HepG2 (cell line): ENCODE measurements at regions not wholly inside any gene's neighbourhood (a gene's known extent, or its start where the extent isn't known, plus 50 kb on each side); places are given as distances from the start of the nearest gene placed in this dataset.

ENCODE experiments used
- ATAC-seq: fragments of 200-7000 bp; cut with Tn5 transposase; 3 replicates; pipeline ENCODE4 v1.9.1; 2020; ENCODE audit warnings: mild to moderate bottlenecking, moderate library complexity
- BruUV-seq: library from RNA; stranded (reverse); fragments of 400-500 nt; replicated peaks from 2 replicates; lab custom pipeline; 2021; lab: Mats Ljungman, UMichigan
- CTCF ChIA-PET: fragments of 300-600 bp; formaldehyde crosslinking; extraction: SDS; loops from one replicate; lab custom pipeline; 2021; ENCODE audit warnings: low total read pairs, inconsistent platforms, low intra/inter-chr PET ratio; lab: Yijun Ruan, JAX
- POLR2A ChIA-PET: fragments of 350-600 bp; sonication (Branson Sonifier 250); formaldehyde crosslinking; loops from one replicate; lab custom pipeline; 2020; ENCODE audit warnings: antibody characterized with exemption, inconsistent platforms; lab: Yijun Ruan, JAX
- DNase-seq: peaks from one replicate; pipeline ENCODE4 v3.0.0-alpha.2; 2015; ENCODE audit warnings: low spot score
- FAIRE-seq: peaks from 3 replicates; lab custom pipeline; 2011; peaks lifted over from hg19 to GRCh38; lab: Jason Lieb, UNC
- H2AFZ ChIP-seq: one replicate; pipeline ENCODE4 v1.6.1; 2011; ENCODE audit warnings: low read length, inconsistent platforms
- H3K27ac ChIP-seq: fragments of 300-600 bp; 3 replicates; pipeline ENCODE4 v1.8.0; 2011; ENCODE audit warnings: mixed run types, mild to moderate bottlenecking, mixed read lengths, low read length, inconsistent platforms; ENCODE audit not compliant: insufficient read depth; ENCODE audit errors: extremely low read length
- H3K27me3 ChIP-seq, 2 experiments: fragments of 200-600 bp in 1 of 2; 2 replicates in 1 of 2; 3 replicates in 1 of 2; pipeline versions ENCODE4 v1.6.0 to v1.8.0; 2011; ENCODE audit warnings: low read length in 2 of 2, mild to moderate bottlenecking in 2 of 2, moderate library complexity in 2 of 2, inconsistent platforms in 1 of 2; ENCODE audit not compliant: insufficient read depth in 2 of 2, control insufficient read depth in 1 of 2
- H3K36me3 ChIP-seq, 2 experiments: fragments of 200-600 bp in 1 of 2; replicated peaks in 1 of 2; 2 replicates in 1 of 2; 3 replicates in 1 of 2; pipeline versions ENCODE4 v1.5.1 to v1.8.0; 2011; ENCODE audit warnings: low read length in 2 of 2, inconsistent platforms in 1 of 2; ENCODE audit not compliant: insufficient read depth in 2 of 2, control insufficient read depth in 1 of 2
- H3K4me1 ChIP-seq: 2 replicates; pipeline ENCODE4 v1.5.1; 2012; ENCODE audit warnings: low read length, inconsistent platforms; ENCODE audit not compliant: insufficient read depth
- H3K4me2 ChIP-seq: 2 replicates; pipeline ENCODE4 v1.6.0; 2011; ENCODE audit warnings: low read depth, low read length, inconsistent platforms
- H3K4me3 ChIP-seq, 3 experiments: fragments of 200-600 bp in 1 of 3; sonication (generic), shearing (Covaris generic) in 1 of 3; replicated peaks in 1 of 3; 2 replicates each; pipeline ENCODE4 v1.5.1; 2011 to 2016; ENCODE audit warnings: low read length in 3 of 3, inconsistent platforms in 2 of 3, low read depth in 2 of 3, mild to moderate bottlenecking in 2 of 3, control low read depth in 1 of 3, mixed read lengths in 1 of 3; ENCODE audit not compliant: insufficient read depth in 1 of 3
- H3K79me2 ChIP-seq: one replicate; pipeline ENCODE4 v1.6.1; 2011; ENCODE audit warnings: low read length, inconsistent platforms; ENCODE audit not compliant: insufficient read depth
- H3K9ac ChIP-seq: 2 replicates; pipeline ENCODE4 v1.6.0; 2011; ENCODE audit warnings: mild to moderate bottlenecking, low read depth, low read length, inconsistent platforms; ENCODE audit not compliant: insufficient read depth
- H3K9me3 ChIP-seq: 2 replicates; pipeline ENCODE4 v1.5.1; 2012; ENCODE audit warnings: mild to moderate bottlenecking, low read length
- H4K20me1 ChIP-seq: 2 replicates; pipeline ENCODE4 v1.6.0; 2011; ENCODE audit warnings: inconsistent platforms, mild to moderate bottlenecking, low read length, moderate library complexity; ENCODE audit not compliant: insufficient read depth
- GZF1 ChIP-seq: sonication (generic); formaldehyde crosslinking; IDR thresholded peaks from 2 replicates; pipeline ENCODE4 v1.5.1; 2020; ENCODE audit warnings: mild to moderate bottlenecking, missing genetic modification reagents
- MED8 ChIP-seq: sonication (generic); formaldehyde crosslinking; IDR thresholded peaks from 2 replicates; pipeline ENCODE4 v1.8.1; 2023; ENCODE audit warnings: mild to moderate bottlenecking, missing genetic modification reagents; ENCODE audit not compliant: insufficient replicate concordance
- ZNF260 ChIP-seq: sonication (generic); formaldehyde crosslinking; IDR thresholded peaks from 2 replicates; pipeline ENCODE4 v1.4.0; 2020; ENCODE audit warnings: missing genetic modification reagents, low read depth, mild to moderate bottlenecking, borderline replicate concordance
- ZNF333 ChIP-seq: sonication (generic); formaldehyde crosslinking; IDR thresholded peaks from 2 replicates; pipeline ENCODE4 v1.4.0; 2020; ENCODE audit warnings: mild to moderate bottlenecking, missing genetic modification reagents, borderline replicate concordance
- ZNF557 ChIP-seq: sonication (generic); formaldehyde crosslinking; IDR thresholded peaks from 2 replicates; pipeline ENCODE4 v1.4.0; 2020; ENCODE audit warnings: missing genetic modification reagents
- ZNF589 ChIP-seq: sonication (generic); formaldehyde crosslinking; conservative IDR thresholded peaks from 2 replicates; pipeline ENCODE4 v1.8.0; 2022; ENCODE audit warnings: mild to moderate bottlenecking, moderate library complexity, missing genetic modification reagents
- WGBS: methylation state at CpG from one replicate; pipeline ENCODE4 v1.1.6; 2017; ENCODE audit warnings: low lambda C conversion rate; 5-methylcytosine and 5-hydroxymethylcytosine counted together
- in situ Hi-C: cut with HindIII; loops from 2 replicates; pipeline ENCODE4 v1.10.0; 2017; ENCODE audit warnings: low pct_unique_long_range_greater_than_20kb; ENCODE audit not compliant: extremely low pct_ligation_motif_present
- intact Hi-C: fragments of 100-400 bp; cut with micrococcal nuclease; formaldehyde crosslinking; loops from one replicate; pipeline ENCODE4 v1.10.0; 2022; ENCODE audit not compliant: unreplicated experiment
- TF ChIP-seq, protein P1 (sequence below): IDR thresholded peaks from 2 replicates; pipeline ENCODE4 v1.6.1; 2016; ENCODE audit warnings: missing genetic modification reagents, missing compliant biosample characterization
- TF ChIP-seq, protein P2 (sequence below): sonication (generic); formaldehyde crosslinking; IDR thresholded peaks from 2 replicates; pipeline ENCODE4 v1.8.0; 2022; ENCODE audit warnings: mild to moderate bottlenecking, missing genetic modification reagents, borderline replicate concordance
- TF ChIP-seq, protein P3 (sequence below): IDR thresholded peaks from 2 replicates; pipeline ENCODE4 v1.6.1; 2016; ENCODE audit warnings: missing compliant biosample characterization, missing genetic modification reagents, borderline replicate concordance
- TF ChIP-seq, protein P4 (sequence below), 2 experiments: sonication (generic) in 1 of 2; formaldehyde crosslinking in 1 of 2; IDR thresholded peaks; 2 replicates each; pipeline versions ENCODE4 v1.5.1 to v1.6.1; 2011 to 2020; ENCODE audit warnings: borderline replicate concordance in 1 of 2, low read depth in 1 of 2, low read length in 1 of 2, mild to moderate bottlenecking in 1 of 2, missing genetic modification reagents in 1 of 2, moderate library complexity in 1 of 2
- TF ChIP-seq, protein P5 (sequence below): sonication (generic); formaldehyde crosslinking; IDR thresholded peaks from 2 replicates; pipeline ENCODE4 v1.4.0; 2020; ENCODE audit warnings: low read depth, missing genetic modification reagents

DNA sequence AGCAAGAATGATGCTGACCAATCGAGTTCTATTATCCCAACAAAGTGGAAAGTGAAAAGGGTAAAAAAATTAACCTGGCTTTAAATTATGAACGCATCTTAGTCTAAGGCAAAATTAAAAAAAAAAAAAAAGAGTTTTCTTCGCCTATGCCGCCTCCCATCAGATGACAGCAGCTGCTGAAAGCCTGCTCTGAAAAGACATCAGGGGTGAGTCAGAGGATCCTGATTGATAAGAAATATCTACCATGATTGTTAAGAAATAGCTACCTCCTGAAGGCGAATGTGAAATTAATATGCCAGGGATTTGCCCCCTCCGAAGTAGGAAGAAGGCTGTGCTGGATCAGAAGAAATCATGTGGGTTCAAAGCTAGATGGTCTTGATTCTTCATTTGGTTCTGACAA, 216.8 kb upstream of the C1orf87 start:
- no peak overlapping the region for H2AFZ ChIP-seq
- no peaks in the 10 kb centered on the region for H3K36me3 ChIP-seq
- BruUV-seq, result no TSS peak
- intact Hi-C loops (no loop called here), in situ Hi-C loops (no loop called here)
- no peaks in the 10 kb centered on the region for H3K4me1 ChIP-seq
- DNase-seq (no peak), FAIRE-seq (no peak), ATAC-seq (no peak)
- no peak overlapping the region for H3K4me3 ChIP-seq
- no peaks in the 10 kb centered on the region for H3K9me3 ChIP-seq
- 33% methylated on average over 6 of the region's 6 CpGs for WGBS
- no peak overlapping the region for H3K4me2 ChIP-seq
- H3K9ac ChIP-seq, result no peak overlapping the region
- TF ChIP-seq, protein P1, sequence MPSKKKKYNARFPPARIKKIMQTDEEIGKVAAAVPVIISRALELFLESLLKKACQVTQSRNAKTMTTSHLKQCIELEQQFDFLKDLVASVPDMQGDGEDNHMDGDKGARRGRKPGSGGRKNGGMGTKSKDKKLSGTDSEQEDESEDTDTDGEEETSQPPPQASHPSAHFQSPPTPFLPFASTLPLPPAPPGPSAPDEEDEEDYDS (CRISPR knock-in tag), result no peak
- TF ChIP-seq ZNF260 (CRISPR knock-in tag) (no peak), ZNF333 (CRISPR knock-in tag) (no peak), ZNF589 (CRISPR knock-in tag) (no peak), GZF1 (CRISPR knock-in tag) (no peak), ZNF557 (no peak), MED8 (CRISPR knock-in tag) (no peak)
- TF ChIP-seq, protein P2, sequence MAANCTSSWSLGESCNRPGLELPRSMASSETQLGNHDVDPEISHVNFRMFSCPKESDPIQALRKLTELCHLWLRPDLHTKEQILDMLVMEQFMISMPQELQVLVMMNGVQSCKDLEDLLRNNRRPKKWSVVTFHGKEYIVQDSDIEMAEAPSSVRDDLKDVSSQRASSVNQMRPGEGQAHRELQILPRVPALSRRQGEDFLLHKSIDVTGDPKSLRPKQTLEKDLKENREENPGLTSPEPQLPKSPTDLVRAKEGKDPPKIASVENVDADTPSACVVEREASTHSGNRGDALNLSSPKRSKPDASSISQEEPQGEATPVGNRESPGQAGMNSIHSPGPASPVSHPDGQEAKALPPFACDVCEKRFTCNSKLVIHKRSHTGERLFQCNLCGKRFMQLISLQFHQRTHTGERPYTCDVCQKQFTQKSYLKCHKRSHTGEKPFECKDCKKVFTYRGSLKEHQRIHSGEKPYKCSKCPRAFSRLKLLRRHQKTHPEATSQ (CRISPR knock-in tag), result no peak
- TF ChIP-seq, protein P3, sequence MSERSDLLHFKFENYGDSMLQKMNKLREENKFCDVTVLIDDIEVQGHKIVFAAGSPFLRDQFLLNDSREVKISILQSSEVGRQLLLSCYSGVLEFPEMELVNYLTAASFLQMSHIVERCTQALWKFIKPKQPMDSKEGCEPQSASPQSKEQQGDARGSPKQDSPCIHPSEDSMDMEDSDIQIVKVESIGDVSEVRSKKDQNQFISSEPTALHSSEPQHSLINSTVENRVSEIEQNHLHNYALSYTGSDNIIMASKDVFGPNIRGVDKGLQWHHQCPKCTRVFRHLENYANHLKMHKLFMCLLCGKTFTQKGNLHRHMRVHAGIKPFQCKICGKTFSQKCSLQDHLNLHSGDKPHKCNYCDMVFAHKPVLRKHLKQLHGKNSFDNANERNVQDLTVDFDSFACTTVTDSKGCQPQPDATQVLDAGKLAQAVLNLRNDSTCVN (CRISPR knock-in tag), result no peak
- TF ChIP-seq, protein P4, sequence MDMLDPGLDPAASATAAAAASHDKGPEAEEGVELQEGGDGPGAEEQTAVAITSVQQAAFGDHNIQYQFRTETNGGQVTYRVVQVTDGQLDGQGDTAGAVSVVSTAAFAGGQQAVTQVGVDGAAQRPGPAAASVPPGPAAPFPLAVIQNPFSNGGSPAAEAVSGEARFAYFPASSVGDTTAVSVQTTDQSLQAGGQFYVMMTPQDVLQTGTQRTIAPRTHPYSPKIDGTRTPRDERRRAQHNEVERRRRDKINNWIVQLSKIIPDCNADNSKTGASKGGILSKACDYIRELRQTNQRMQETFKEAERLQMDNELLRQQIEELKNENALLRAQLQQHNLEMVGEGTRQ (IDR thresholded peaks at IDR 0.05; ENCODE audit: low read depth, low read length), result no peak
- TF ChIP-seq, protein P4 (CRISPR knock-in tag; IDR thresholded peaks at IDR 0.05; ENCODE audit: borderline replicate concordance), result no peak
- TF ChIP-seq, protein P5, sequence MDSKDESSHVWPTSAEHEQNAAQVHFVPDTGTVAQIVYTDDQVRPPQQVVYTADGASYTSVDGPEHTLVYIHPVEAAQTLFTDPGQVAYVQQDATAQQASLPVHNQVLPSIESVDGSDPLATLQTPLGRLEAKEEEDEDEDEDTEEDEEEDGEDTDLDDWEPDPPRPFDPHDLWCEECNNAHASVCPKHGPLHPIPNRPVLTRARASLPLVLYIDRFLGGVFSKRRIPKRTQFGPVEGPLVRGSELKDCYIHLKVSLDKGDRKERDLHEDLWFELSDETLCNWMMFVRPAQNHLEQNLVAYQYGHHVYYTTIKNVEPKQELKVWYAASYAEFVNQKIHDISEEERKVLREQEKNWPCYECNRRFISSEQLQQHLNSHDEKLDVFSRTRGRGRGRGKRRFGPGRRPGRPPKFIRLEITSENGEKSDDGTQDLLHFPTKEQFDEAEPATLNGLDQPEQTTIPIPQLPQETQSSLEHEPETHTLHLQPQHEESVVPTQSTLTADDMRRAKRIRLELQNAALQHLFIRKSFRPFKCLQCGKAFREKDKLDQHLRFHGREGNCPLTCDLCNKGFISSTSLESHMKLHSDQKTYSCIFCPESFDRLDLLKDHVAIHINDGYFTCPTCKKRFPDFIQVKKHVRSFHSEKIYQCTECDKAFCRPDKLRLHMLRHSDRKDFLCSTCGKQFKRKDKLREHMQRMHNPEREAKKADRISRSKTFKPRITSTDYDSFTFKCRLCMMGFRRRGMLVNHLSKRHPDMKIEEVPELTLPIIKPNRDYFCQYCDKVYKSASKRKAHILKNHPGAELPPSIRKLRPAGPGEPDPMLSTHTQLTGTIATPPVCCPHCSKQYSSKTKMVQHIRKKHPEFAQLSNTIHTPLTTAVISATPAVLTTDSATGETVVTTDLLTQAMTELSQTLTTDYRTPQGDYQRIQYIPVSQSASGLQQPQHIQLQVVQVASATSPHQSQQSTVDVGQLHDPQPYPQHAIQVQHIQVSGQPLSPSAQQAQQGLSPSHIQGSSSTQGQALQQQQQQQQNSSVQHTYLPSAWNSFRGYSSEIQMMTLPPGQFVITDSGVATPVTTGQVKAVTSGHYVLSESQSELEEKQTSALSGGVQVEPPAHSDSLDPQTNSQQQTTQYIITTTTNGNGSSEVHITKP, result no peak
- no peaks in the 10 kb centered on the region for H4K20me1 ChIP-seq
- H3K27me3 ChIP-seq, result no peaks in the 10 kb centered on the region; a peak in 1 of 5 replicates
- no peak overlapping the region for H3K27ac ChIP-seq
- CTCF ChIA-PET, result no interaction called here
- POLR2A ChIA-PET, result no interaction called here
- no peaks in the 10 kb centered on the region for H3K79me2 ChIP-seq
